ENCODE measurements at regions not wholly inside any gene's neighbourhood (a gene's known extent, or its start where the extent isn't known, plus 50 kb on each side); places are given as distances from the start of the nearest gene placed in this dataset.
"Not testable (repeated sequence)": the region's sequence is repeated elsewhere in the genome, so short reads cannot be mapped to it uniquely, and the experiment has no call there.

- peaks cover 9% of the 10 kb centered on the region for H3K9me3 Mint-ChIP-seq
- H3K9ac ChIP-seq = no peak overlapping the region
- no peaks in the 10 kb centered on the region for H3K4me1 Mint-ChIP-seq
- no peaks in the 10 kb centered on the region for H3F3A ChIP-seq (ENCODE audit: low read depth)
- H4K20me1 ChIP-seq (ENCODE audit: low read depth) = no peaks in the 10 kb centered on the region
- no peak overlapping the region for H3K4me2 ChIP-seq
- no peaks in the 10 kb centered on the region for H3K9me3 ChIP-seq (ENCODE audit: low read depth)
- H3K27me3 Mint-ChIP-seq (ENCODE audit: insufficient read depth, low read depth) = no peaks in the 10 kb centered on the region
- no peak for TF ChIP-seq EZH2phosphoT487 (IDR thresholded peaks at IDR 0.05)
- no peak for TF ChIP-seq CTCF (IDR thresholded peaks at IDR 0.05)
- TF ChIP-seq EZH2 (IDR thresholded peaks at IDR 0.05) = no peak
- no peaks in the 10 kb centered on the region for H3K36me3 Mint-ChIP-seq
- no peak overlapping the region for H3K4me3 Mint-ChIP-seq
- no peak overlapping the region for H3K27ac Mint-ChIP-seq
- no peak for DNase-seq (ENCODE audit: low spot score)
- no peak overlapping the region for H3K4me3 ChIP-seq
- no peaks in the 10 kb centered on the region for H3K36me3 ChIP-seq
- H3K27me3 ChIP-seq = no peaks in the 10 kb centered on the region
- H3K79me2 ChIP-seq (ENCODE audit: low read depth) = no peaks in the 10 kb centered on the region
- no peaks in the 10 kb centered on the region for H3K4me1 ChIP-seq
- no peak overlapping the region for H3K27ac ChIP-seq
- no peak overlapping the region for H2AFZ ChIP-seq (replicated peaks)
Measured at GRCh38 chr9:22829236-22829635, 382.6 kb downstream of the DMRTA1 start.

DNA sequence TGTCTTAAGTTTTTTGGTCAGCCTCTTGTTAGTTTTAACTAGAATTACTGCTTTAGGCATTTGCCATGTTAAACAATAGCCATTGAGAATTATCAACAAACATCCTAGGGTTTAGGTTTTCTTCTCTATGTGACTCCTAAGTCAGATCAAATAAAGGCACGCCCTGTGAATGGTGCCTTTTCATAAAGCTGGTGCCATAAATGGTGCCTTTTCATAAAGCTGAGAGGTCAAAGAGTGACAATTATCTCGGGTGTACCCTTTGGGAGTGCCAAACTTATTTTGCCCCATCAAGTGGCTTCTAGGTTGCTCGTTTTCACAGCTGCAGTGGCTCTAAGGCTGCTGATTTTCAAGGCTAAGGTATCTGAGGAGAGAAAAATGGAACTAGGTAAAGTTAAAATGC lies 391.6 kb downstream of the DMRTA1 start:
- H3K4me1 Mint-ChIP-seq = no peaks in the 10 kb centered on the region
- Histone ChIP-seq H2AFZ (replicated peaks) (no peak overlapping the region), H4K20me1 (ENCODE audit: low read depth) (no peaks in the 10 kb centered on the region), H3K4me1 (no peaks in the 10 kb centered on the region), H3F3A (ENCODE audit: low read depth) (no peaks in the 10 kb centered on the region), H3K79me2 (ENCODE audit: low read depth) (no peaks in the 10 kb centered on the region), H3K9me3 (ENCODE audit: low read depth) (no peaks in the 10 kb centered on the region), H3K4me2 (no peak overlapping the region), H3K4me3 (no peak overlapping the region), H3K27me3 (no peaks in the 10 kb centered on the region), H3K9ac (no peak overlapping the region), H3K36me3 (no peaks in the 10 kb centered on the region), H3K27ac (no peak overlapping the region)
- H3K27me3 Mint-ChIP-seq (ENCODE audit: insufficient read depth, low read depth) = no peaks in the 10 kb centered on the region
- H3K4me3 Mint-ChIP-seq = no peak overlapping the region
- H3K27ac Mint-ChIP-seq = no peak overlapping the region
- H3K36me3 Mint-ChIP-seq = no peaks in the 10 kb centered on the region
- TF ChIP-seq CTCF (IDR thresholded peaks at IDR 0.05) (no peak), EZH2phosphoT487 (IDR thresholded peaks at IDR 0.05) (no peak), EZH2 (IDR thresholded peaks at IDR 0.05) (no peak)
- no peak for DNase-seq (ENCODE audit: low spot score)
- no peaks in the 10 kb centered on the region for H3K9me3 Mint-ChIP-seq

DNA sequence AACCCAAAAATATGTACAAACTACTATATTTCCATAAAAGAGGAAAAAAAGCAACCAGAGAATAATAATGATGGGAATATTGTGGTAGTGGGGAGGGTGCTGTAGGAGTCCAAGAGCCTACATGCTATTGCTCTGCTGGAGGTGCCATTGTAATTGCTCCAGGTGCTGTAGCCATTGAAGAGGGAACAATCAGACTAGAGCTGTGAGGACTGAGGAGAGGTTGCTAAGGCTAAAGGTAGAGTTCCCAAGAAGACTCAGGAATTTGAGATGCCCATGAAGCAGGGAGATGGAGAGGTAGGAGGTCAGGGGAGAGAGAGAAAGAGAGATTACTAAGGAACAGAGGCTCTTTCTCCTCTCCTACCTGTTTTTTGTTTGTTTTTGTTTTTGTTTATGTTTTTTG lies 394.0 kb downstream of the DMRTA1 start:
- no peaks in the 10 kb centered on the region for H3K36me3 Mint-ChIP-seq
- no peak for TF ChIP-seq EZH2 (IDR thresholded peaks at IDR 0.05)
- Histone ChIP-seq H3K4me3 (no peak overlapping the region), H3K9ac (no peak overlapping the region), H2AFZ (replicated peaks) (no peak overlapping the region), H3K4me2 (no peak overlapping the region), H3K27me3 (no peaks in the 10 kb centered on the region), H3K9me3 (ENCODE audit: low read depth) (no peaks in the 10 kb centered on the region), H3F3A (ENCODE audit: low read depth) (no peaks in the 10 kb centered on the region), H3K79me2 (ENCODE audit: low read depth) (no peaks in the 10 kb centered on the region), H4K20me1 (ENCODE audit: low read depth) (no peaks in the 10 kb centered on the region), H3K36me3 (no peaks in the 10 kb centered on the region), H3K27ac (no peak overlapping the region), H3K4me1 (no peaks in the 10 kb centered on the region)
- peaks cover 2% of the 10 kb centered on the region for H3K27me3 Mint-ChIP-seq (ENCODE audit: insufficient read depth, low read depth)
- no peak overlapping the region for H3K27ac Mint-ChIP-seq
- DNase-seq (ENCODE audit: low spot score) = peak; percentile 2
- no peaks in the 10 kb centered on the region for H3K4me1 Mint-ChIP-seq
- no peak overlapping the region for H3K4me3 Mint-ChIP-seq
- peaks cover 9% of the 10 kb centered on the region for H3K9me3 Mint-ChIP-seq

GRCh38 chr9:22845243-22845642 lies 398.6 kb downstream of the DMRTA1 start:
- H3K27me3 ChIP-seq; H3K27me3 Mint-ChIP-seq (ENCODE audit: insufficient read depth, low read depth); H3K9me3 ChIP-seq (ENCODE audit: low read depth); H3K4me1 Mint-ChIP-seq; H3K4me3 ChIP-seq; H3K27ac ChIP-seq; H3K4me2 ChIP-seq; H3K9ac ChIP-seq; DNase-seq (ENCODE audit: low spot score); H3K36me3 Mint-ChIP-seq; H3K4me1 ChIP-seq; H3K36me3 ChIP-seq; H3K27ac Mint-ChIP-seq; H3K79me2 ChIP-seq (ENCODE audit: low read depth); H2AFZ ChIP-seq (replicated peaks); H4K20me1 ChIP-seq (ENCODE audit: low read depth); H3K4me3 Mint-ChIP-seq; H3F3A ChIP-seq (ENCODE audit: low read depth): not testable (repeated sequence)
- H3K9me3 Mint-ChIP-seq = peaks cover 31% of the 10 kb centered on the region

Data from neural progenitor cell (in vitro differentiated cells).